ENCODE measurements at regions not wholly inside any gene's neighbourhood (a gene's known extent, or its start where the extent isn't known, plus 50 kb on each side); places are given as distances from the start of the nearest gene placed in this dataset.

DNA sequence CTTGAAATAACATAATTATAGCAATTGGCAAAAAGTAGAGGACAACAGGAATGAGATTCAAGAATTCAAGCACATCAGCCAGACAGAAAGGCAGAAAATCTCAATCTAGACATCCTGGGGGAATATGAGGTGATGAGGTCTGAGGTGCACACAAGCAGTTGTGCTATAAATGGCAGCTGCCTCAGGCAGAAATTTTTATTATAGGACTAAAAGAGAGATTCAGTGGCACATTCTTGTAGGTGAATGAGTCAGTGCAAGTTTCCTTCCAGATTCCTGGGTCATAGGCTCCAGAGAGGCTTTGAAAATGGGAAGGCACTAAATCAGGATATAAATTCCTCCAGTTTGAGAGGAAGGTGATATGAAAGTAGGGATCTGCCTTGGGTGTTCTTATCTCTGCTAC, 127.2 kb upstream of the THSD7B start:
- H3K27ac Mint-ChIP-seq = no peak overlapping the region
- TF ChIP-seq, protein P1, sequence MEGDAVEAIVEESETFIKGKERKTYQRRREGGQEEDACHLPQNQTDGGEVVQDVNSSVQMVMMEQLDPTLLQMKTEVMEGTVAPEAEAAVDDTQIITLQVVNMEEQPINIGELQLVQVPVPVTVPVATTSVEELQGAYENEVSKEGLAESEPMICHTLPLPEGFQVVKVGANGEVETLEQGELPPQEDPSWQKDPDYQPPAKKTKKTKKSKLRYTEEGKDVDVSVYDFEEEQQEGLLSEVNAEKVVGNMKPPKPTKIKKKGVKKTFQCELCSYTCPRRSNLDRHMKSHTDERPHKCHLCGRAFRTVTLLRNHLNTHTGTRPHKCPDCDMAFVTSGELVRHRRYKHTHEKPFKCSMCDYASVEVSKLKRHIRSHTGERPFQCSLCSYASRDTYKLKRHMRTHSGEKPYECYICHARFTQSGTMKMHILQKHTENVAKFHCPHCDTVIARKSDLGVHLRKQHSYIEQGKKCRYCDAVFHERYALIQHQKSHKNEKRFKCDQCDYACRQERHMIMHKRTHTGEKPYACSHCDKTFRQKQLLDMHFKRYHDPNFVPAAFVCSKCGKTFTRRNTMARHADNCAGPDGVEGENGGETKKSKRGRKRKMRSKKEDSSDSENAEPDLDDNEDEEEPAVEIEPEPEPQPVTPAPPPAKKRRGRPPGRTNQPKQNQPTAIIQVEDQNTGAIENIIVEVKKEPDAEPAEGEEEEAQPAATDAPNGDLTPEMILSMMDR (IDR thresholded peaks at IDR 0.05) = no peak
- no peak for ATAC-seq
- H3K36me3 Mint-ChIP-seq = no peaks in the 10 kb centered on the region
- no peak for DNase-seq
- H3K27me3 Mint-ChIP-seq (ENCODE audit: low read depth in 2 of 2) = peaks cover 0 to 8% of the 10 kb centered on the region in 2 donors
- no peaks in the 10 kb centered on the region for H3K4me1 Mint-ChIP-seq
- no peak overlapping the region for H3K27ac ChIP-seq (ENCODE audit: low read length)
- H3K4me3 Mint-ChIP-seq = no peak overlapping the region
- no peaks in the 10 kb centered on the region for H3K27me3 ChIP-seq (ENCODE audit: control insufficient read depth, insufficient read depth, low read length)
- intact Hi-C loops (cut with micrococcal nuclease) = no loop called here
- no peaks in the 10 kb centered on the region for H3K36me3 ChIP-seq (ENCODE audit: control insufficient read depth, insufficient read depth, low read length)
- no peaks in the 10 kb centered on the region for H3K4me1 ChIP-seq (ENCODE audit: control insufficient read depth, insufficient read depth, low read length)
- H3K4me3 ChIP-seq (ENCODE audit: low read length) = no peak overlapping the region
- H3K9me3 ChIP-seq (ENCODE audit: control insufficient read depth, insufficient read depth, low read length) = no peaks in the 10 kb centered on the region
- peaks cover 2 to 5% of the 10 kb centered on the region in 2 donors for H3K9me3 Mint-ChIP-seq

DNA sequence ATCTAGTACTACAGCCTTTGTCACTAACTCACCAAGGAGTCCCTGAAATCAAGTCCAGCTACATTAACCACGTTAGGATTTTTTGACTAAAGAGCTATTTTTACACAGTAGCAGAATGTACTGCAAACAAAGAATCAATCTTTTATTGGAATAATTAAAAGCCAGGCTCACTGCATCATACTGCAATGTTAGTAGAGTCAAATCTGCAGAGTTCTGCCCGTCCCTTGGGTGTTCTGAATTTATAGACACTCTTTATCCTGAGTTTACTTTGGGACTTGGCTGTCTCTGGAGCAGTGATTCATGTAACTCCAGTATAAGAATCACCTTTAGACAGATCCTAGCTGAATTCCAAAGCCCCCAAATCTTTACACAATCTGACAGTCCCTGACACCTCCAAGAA, 127.9 kb upstream of the THSD7B start:
- H3K9me3 Mint-ChIP-seq = peaks cover 0 to 2% of the 10 kb centered on the region in 2 donors
- H3K4me3 Mint-ChIP-seq = no peak overlapping the region
- no peaks in the 10 kb centered on the region for H3K27me3 ChIP-seq (ENCODE audit: control insufficient read depth, insufficient read depth, low read length)
- DNase-seq (no peak), ATAC-seq (no peak)
- TF ChIP-seq, protein P1 (IDR thresholded peaks at IDR 0.05) = no peak
- no peaks in the 10 kb centered on the region for H3K36me3 Mint-ChIP-seq
- H3K9me3 ChIP-seq (ENCODE audit: control insufficient read depth, insufficient read depth, low read length) = no peaks in the 10 kb centered on the region
- H3K36me3 ChIP-seq (ENCODE audit: control insufficient read depth, insufficient read depth, low read length) = no peaks in the 10 kb centered on the region
- H3K27ac Mint-ChIP-seq = no peak overlapping the region
- H3K4me1 Mint-ChIP-seq = no peaks in the 10 kb centered on the region
- intact Hi-C loops (cut with micrococcal nuclease) = no loop called here
- peaks cover 0 to 8% of the 10 kb centered on the region in 2 donors for H3K27me3 Mint-ChIP-seq (ENCODE audit: low read depth in 2 of 2)
- no peak overlapping the region for H3K4me3 ChIP-seq (ENCODE audit: low read length)
- H3K27ac ChIP-seq (ENCODE audit: low read length) = no peak overlapping the region
- no peaks in the 10 kb centered on the region for H3K4me1 ChIP-seq (ENCODE audit: control insufficient read depth, insufficient read depth, low read length)
- 30% methylated on average over 2 of the region's 2 CpGs for WGBS (ENCODE audit: insufficient coverage)

DNA sequence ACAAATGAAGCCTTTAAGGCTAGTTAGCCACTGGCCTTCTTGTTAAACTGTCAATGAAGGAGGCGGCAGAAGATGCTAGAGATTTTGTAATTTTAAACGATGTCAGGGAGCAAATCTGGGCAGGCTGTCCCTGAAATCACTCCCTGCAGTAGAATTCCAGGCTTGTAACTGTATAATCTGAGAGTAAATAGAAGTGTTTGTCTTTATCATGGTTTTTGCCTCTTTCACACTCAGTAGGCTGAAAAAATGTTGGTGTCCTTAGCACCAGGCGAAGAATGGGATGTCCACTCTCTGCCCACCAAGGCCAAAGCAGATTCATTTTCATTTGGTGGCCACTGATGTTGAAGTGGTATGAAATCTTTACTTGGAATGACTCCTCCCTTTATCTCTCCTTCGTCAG, 136.9 kb upstream of the THSD7B start:
- TF ChIP-seq, protein P1 (IDR thresholded peaks at IDR 0.05) = no peak
- Mint-ChIP-seq H3K4me1 (no peaks in the 10 kb centered on the region), H3K36me3 (no peaks in the 10 kb centered on the region), H3K27me3 (ENCODE audit: low read depth in 2 of 2) (no peaks in the 10 kb centered on the region), H3K9me3 (no peaks in the 10 kb centered on the region), H3K27ac (no peak overlapping the region), H3K4me3 (no peak overlapping the region)
- H3K27ac ChIP-seq (ENCODE audit: low read length) = no peak overlapping the region
- intact Hi-C loops (cut with micrococcal nuclease) = no loop called here
- no peaks in the 10 kb centered on the region for H3K27me3 ChIP-seq (ENCODE audit: control insufficient read depth, insufficient read depth, low read length)
- ATAC-seq (no peak), DNase-seq (no peak)
- no peaks in the 10 kb centered on the region for H3K9me3 ChIP-seq (ENCODE audit: control insufficient read depth, insufficient read depth, low read length)
- no peaks in the 10 kb centered on the region for H3K4me1 ChIP-seq (ENCODE audit: control insufficient read depth, insufficient read depth, low read length)
- H3K4me3 ChIP-seq (ENCODE audit: low read length) = no peak overlapping the region
- no peaks in the 10 kb centered on the region for H3K36me3 ChIP-seq (ENCODE audit: control insufficient read depth, insufficient read depth, low read length)
- WGBS (ENCODE audit: insufficient coverage) = 75% methylated on average over 4 of the region's 4 CpGs

DNA sequence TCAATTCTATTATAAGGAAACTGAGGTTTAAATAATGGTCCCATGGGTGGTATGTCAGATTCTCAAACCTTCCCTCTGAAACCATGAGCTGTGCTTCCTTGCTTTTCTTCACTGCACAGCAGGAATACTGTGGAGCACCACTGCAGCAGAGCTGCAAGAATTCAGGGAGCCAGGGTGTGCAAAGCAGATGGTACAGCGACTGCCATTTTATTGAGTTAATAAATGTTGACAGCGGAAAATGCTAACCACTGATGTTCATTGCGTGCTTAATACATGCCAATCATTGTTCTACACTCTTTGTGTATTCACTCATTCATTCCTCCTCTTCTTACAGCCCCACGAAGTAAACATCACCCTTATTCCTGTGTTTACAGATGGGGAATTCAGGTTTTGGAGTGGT, 152.2 kb upstream of the THSD7B start:
- Histone ChIP-seq H3K4me1 (ENCODE audit: control insufficient read depth, insufficient read depth, low read length) (no peaks in the 10 kb centered on the region), H3K27me3 (ENCODE audit: control insufficient read depth, insufficient read depth, low read length) (no peaks in the 10 kb centered on the region), H3K4me3 (ENCODE audit: low read length) (no peak overlapping the region), H3K9me3 (ENCODE audit: control insufficient read depth, insufficient read depth, low read length) (no peaks in the 10 kb centered on the region), H3K36me3 (ENCODE audit: control insufficient read depth, insufficient read depth, low read length) (no peaks in the 10 kb centered on the region), H3K27ac (ENCODE audit: low read length) (no peak overlapping the region)
- H3K4me3 Mint-ChIP-seq = no peak overlapping the region
- ATAC-seq (no peak), DNase-seq (no peak)
- intact Hi-C loops (cut with micrococcal nuclease) = no loop called here
- H3K27ac Mint-ChIP-seq = no peak overlapping the region
- WGBS (ENCODE audit: insufficient coverage) = 92% methylated on average over 3 of the region's 4 CpGs
- no peaks in the 10 kb centered on the region for H3K27me3 Mint-ChIP-seq (ENCODE audit: low read depth in 2 of 2)
- no peaks in the 10 kb centered on the region for H3K36me3 Mint-ChIP-seq
- no peaks in the 10 kb centered on the region for H3K4me1 Mint-ChIP-seq
- H3K9me3 Mint-ChIP-seq = peaks cover under 1 to 3% of the 10 kb centered on the region in 2 donors
- TF ChIP-seq, protein P1 (IDR thresholded peaks at IDR 0.05) = no peak
